Endodermal cell (in vitro differentiated cells): ENCODE measurements at regions not wholly inside any gene's neighbourhood (a gene's known extent, or its start where the extent isn't known, plus 50 kb on each side); places are given as distances from the start of the nearest gene placed in this dataset.

Experiments
- DNase-seq: peaks from one replicate; pipeline ENCODE4 v3.0.0-alpha.2; 2017
- H3K27ac ChIP-seq: 2 replicates; pipeline ENCODE4 v1.5.1; 2013; ENCODE audit warnings: mild to moderate bottlenecking, low read depth, low read length, moderate library complexity
- H3K27me3 ChIP-seq: 2 replicates; pipeline ENCODE4 v1.6.1; 2013; ENCODE audit warnings: mild to moderate bottlenecking, low read length, moderate library complexity; ENCODE audit not compliant: insufficient read depth, control insufficient read depth, poor library complexity, severe bottlenecking
- H3K36me3 ChIP-seq: 2 replicates; pipeline ENCODE4 v1.7.0; 2013; ENCODE audit warnings: mild to moderate bottlenecking, low read length, moderate library complexity; ENCODE audit not compliant: control insufficient read depth, insufficient read depth
- H3K4me1 ChIP-seq: one replicate; pipeline ENCODE4 v1.7.0; 2013; ENCODE audit warnings: low read length; ENCODE audit not compliant: control insufficient read depth, insufficient read depth
- H3K4me3 ChIP-seq: 2 replicates; pipeline ENCODE4 v1.5.1; 2013; ENCODE audit warnings: mild to moderate bottlenecking, low read length, moderate library complexity
- H3K9ac ChIP-seq: 2 replicates; pipeline ENCODE4 v1.6.1; 2013; ENCODE audit warnings: mild to moderate bottlenecking, low read length, moderate library complexity; ENCODE audit not compliant: poor library complexity, severe bottlenecking; ENCODE audit errors: extremely low read depth
- H3K9me3 ChIP-seq: 2 replicates; pipeline ENCODE4 v1.6.1; 2013; ENCODE audit warnings: mild to moderate bottlenecking, low read length, moderate library complexity; ENCODE audit not compliant: control insufficient read depth
- H3K27ac Mint-ChIP-seq: 2 replicates; pipeline ENCODE4 v1.8.0; 2020; ENCODE audit warnings: mixed read lengths
- H3K27me3 Mint-ChIP-seq: 2 replicates; pipeline ENCODE4 v1.8.0; 2021; ENCODE audit warnings: mild to moderate bottlenecking, mixed read lengths; ENCODE audit not compliant: insufficient read depth
- H3K36me3 Mint-ChIP-seq: 2 replicates; pipeline ENCODE4 v1.8.0; 2020; ENCODE audit warnings: low read depth, mixed read lengths
- H3K4me1 Mint-ChIP-seq: 2 replicates; pipeline ENCODE4 v1.8.0; 2020; ENCODE audit warnings: mixed read lengths
- H3K4me3 Mint-ChIP-seq: 2 replicates; pipeline ENCODE4 v1.8.0; 2020; ENCODE audit warnings: mild to moderate bottlenecking, moderate library complexity, mixed read lengths
- H3K9me3 Mint-ChIP-seq: 2 replicates; pipeline ENCODE4 v1.8.0; 2020; ENCODE audit warnings: mild to moderate bottlenecking, mixed read lengths
- CTCF ChIP-seq: fragments of 200-600 bp; sonication (generic); conservative IDR thresholded peaks from 2 replicates; pipeline ENCODE4 v1.5.0; 2021; ENCODE audit warnings: antibody characterized with exemption, mild to moderate bottlenecking
- WGBS, 2 experiments: methylation state at CpG; one replicate each; pipeline versions ENCODE4 v1.1.5 to v1.1.7; 2013; ENCODE audit warnings: missing lambda C conversion rate in 2 of 2, mixed read lengths in 1 of 2; ENCODE audit not compliant: insufficient coverage in 1 of 2, insufficient read length in 1 of 2; 5-methylcytosine and 5-hydroxymethylcytosine counted together

GRCh38 chr12:84791444-84791843 is 121.2 kb downstream of the SLC6A15 start:
- no peaks in the 10 kb centered on the region for H3K9me3 Mint-ChIP-seq
- TF ChIP-seq CTCF = no peak
- no peaks in the 10 kb centered on the region for H3K36me3 Mint-ChIP-seq
- no peak overlapping the region for H3K4me3 Mint-ChIP-seq
- no peaks in the 10 kb centered on the region for H3K27me3 ChIP-seq
- no peak overlapping the region for H3K9ac ChIP-seq
- no peak for DNase-seq
- H3K27ac ChIP-seq = no peak overlapping the region
- no peaks in the 10 kb centered on the region for H3K9me3 ChIP-seq
- no peak overlapping the region for H3K27ac Mint-ChIP-seq
- H3K4me1 Mint-ChIP-seq = no peaks in the 10 kb centered on the region
- peaks cover 4% of the 10 kb centered on the region for H3K27me3 Mint-ChIP-seq
- no peak overlapping the region for H3K4me3 ChIP-seq
- H3K4me1 ChIP-seq = no peaks in the 10 kb centered on the region
- H3K36me3 ChIP-seq = no peaks in the 10 kb centered on the region

DNA sequence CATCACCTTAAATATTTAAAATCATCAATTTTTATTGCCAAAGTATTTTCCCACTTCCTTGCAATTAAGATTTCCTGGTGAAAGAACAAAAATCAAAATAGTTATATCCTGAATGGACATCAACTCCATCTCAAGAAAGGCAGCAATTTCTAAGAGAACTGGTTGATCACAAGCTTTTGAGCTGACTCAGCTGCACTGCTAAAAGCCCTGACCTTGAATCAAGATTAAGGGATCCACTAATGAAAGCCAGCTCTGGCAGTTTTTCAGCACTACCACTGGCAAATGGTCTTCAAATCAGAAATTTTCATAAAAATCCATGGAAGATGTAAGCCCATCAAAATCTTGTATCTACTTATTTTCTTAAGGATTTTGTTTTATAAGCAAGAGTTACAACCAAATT is 123.4 kb downstream of the SLC6A15 start:
- Histone ChIP-seq H3K27me3 (no peaks in the 10 kb centered on the region), H3K9me3 (no peaks in the 10 kb centered on the region), H3K9ac (no peak overlapping the region), H3K27ac (no peak overlapping the region), H3K4me3 (no peak overlapping the region), H3K36me3 (no peaks in the 10 kb centered on the region), H3K4me1 (no peaks in the 10 kb centered on the region)
- Mint-ChIP-seq H3K27me3 (peaks cover 3% of the 10 kb centered on the region), H3K9me3 (no peaks in the 10 kb centered on the region), H3K27ac (no peak overlapping the region), H3K4me3 (no peak overlapping the region), H3K36me3 (no peaks in the 10 kb centered on the region), H3K4me1 (no peaks in the 10 kb centered on the region)
- DNase-seq = no peak
- TF ChIP-seq CTCF = no peak

- TF ChIP-seq CTCF = no peak
- Histone ChIP-seq H3K4me1 (no peaks in the 10 kb centered on the region), H3K36me3 (no peaks in the 10 kb centered on the region), H3K27me3 (no peaks in the 10 kb centered on the region), H3K9me3 (no peaks in the 10 kb centered on the region), H3K4me3 (no peak overlapping the region), H3K27ac (no peak overlapping the region), H3K9ac (no peak overlapping the region)
- Mint-ChIP-seq H3K9me3 (no peaks in the 10 kb centered on the region), H3K4me3 (no peak overlapping the region), H3K27ac (no peak overlapping the region), H3K36me3 (no peaks in the 10 kb centered on the region), H3K4me1 (no peaks in the 10 kb centered on the region), H3K27me3 (no peaks in the 10 kb centered on the region)
- DNase-seq = no peak
- 87% methylated on average over 2 of the region's 2 CpGs; no CpG with 5 or more reads in 1 of the 2 experiments for WGBS, 2 experiments
These were observed 125.3 kb downstream of the SLC6A15 start for GRCh38 chr12:84787253-84787652.
